Natural killer cell (primary cell): ENCODE measurements at regions not wholly inside any gene's neighbourhood (a gene's known extent, or its start where the extent isn't known, plus 50 kb on each side); places are given as distances from the start of the nearest gene placed in this dataset.

Experiments used
- ATAC-seq, 3 donors: fragments of 150-1000 bp in 2 of 3; fragments of 200-7000 bp in 1 of 3; cut with Tn5 transposase; 1 replicate in 1 of 3; 2 replicates in 2 of 3; pipeline ENCODE4 v1.10.0; 2021; ENCODE audit warnings: mild to moderate bottlenecking in 2 of 3, moderate library complexity in 2 of 3
- DNase-seq, 2 donors: peaks; one replicate each; pipeline versions ENCODE4 v3.0.0 to v3.0.0-alpha.2; 2013 to 2021; ENCODE audit warnings: mixed read lengths in 1 of 2
- H3K27ac ChIP-seq: one replicate; pipeline ENCODE4 v1.5.1; 2013; ENCODE audit warnings: mild to moderate bottlenecking, low read length
- H3K27me3 ChIP-seq: one replicate; pipeline ENCODE4 v1.6.1; 2013; ENCODE audit warnings: low read length; ENCODE audit not compliant: control insufficient read depth, insufficient read depth
- H3K36me3 ChIP-seq: one replicate; pipeline ENCODE4 v1.6.1; 2013; ENCODE audit warnings: low read length; ENCODE audit not compliant: control insufficient read depth, insufficient read depth
- H3K4me1 ChIP-seq: one replicate; pipeline ENCODE4 v1.6.1; 2013; ENCODE audit warnings: low read length; ENCODE audit not compliant: control insufficient read depth, insufficient read depth
- H3K4me3 ChIP-seq: one replicate; pipeline ENCODE4 v1.5.1; 2013; ENCODE audit warnings: low read length
- H3K9me3 ChIP-seq: one replicate; pipeline ENCODE4 v1.6.1; 2013; ENCODE audit warnings: low read length; ENCODE audit not compliant: control insufficient read depth, insufficient read depth
- H3K27ac Mint-ChIP-seq, 2 donors: one replicate each; pipeline ENCODE4 v1.8.0; 2022; ENCODE audit warnings: mild to moderate bottlenecking in 2 of 2, mixed read lengths in 2 of 2, moderate library complexity in 1 of 2
- H3K27me3 Mint-ChIP-seq, 2 donors: one replicate each; pipeline ENCODE4 v1.8.0; 2022; ENCODE audit warnings: low read depth in 2 of 2, mixed read lengths in 2 of 2
- H3K36me3 Mint-ChIP-seq: one replicate; pipeline ENCODE4 v1.8.0; 2022; ENCODE audit warnings: mixed read lengths
- H3K4me1 Mint-ChIP-seq, 2 donors: one replicate each; pipeline ENCODE4 v1.8.0; 2022; ENCODE audit warnings: mixed read lengths in 2 of 2
- H3K4me3 Mint-ChIP-seq: one replicate; pipeline ENCODE4 v1.8.0; 2022; ENCODE audit warnings: mild to moderate bottlenecking, moderate library complexity, mixed read lengths
- H3K9me3 Mint-ChIP-seq, 2 donors: one replicate each; pipeline ENCODE4 v1.8.0; 2022; ENCODE audit warnings: mixed read lengths in 2 of 2
- CTCF ChIP-seq: fragments of 200-600 bp; IDR thresholded peaks from one replicate; pipeline ENCODE4 v1.8.0; 2022; ENCODE audit warnings: antibody characterized with exemption
- WGBS: methylation state at CpG from one replicate; pipeline ENCODE4 v1.1.7; 2013; ENCODE audit warnings: missing lambda C conversion rate; ENCODE audit not compliant: insufficient coverage; 5-methylcytosine and 5-hydroxymethylcytosine counted together
- intact Hi-C: fragments of 100-400 bp; cut with micrococcal nuclease; formaldehyde crosslinking; loops from one replicate; pipeline ENCODE4 v1.14.2; 2022

GRCh38 chr6:19157486-19157885 lies 679.7 kb upstream of the ID4 start:
- DNase-seq, result no peak
- H3K9me3 Mint-ChIP-seq, result peaks cover 2 to 14% of the 10 kb centered on the region in 2 donors

GRCh38 chr6:19158586-19158985 lies 678.6 kb upstream of the ID4 start:
- Histone ChIP-seq H3K27me3 (no peaks in the 10 kb centered on the region), H3K27ac (no peak overlapping the region), H3K4me3 (no peak overlapping the region), H3K9me3 (no peaks in the 10 kb centered on the region), H3K36me3 (no peaks in the 10 kb centered on the region), H3K4me1 (no peaks in the 10 kb centered on the region)
- peaks cover 3 to 12% of the 10 kb centered on the region in 2 donors for H3K9me3 Mint-ChIP-seq
- 57% methylated on average over 1 of the region's 1 CpG for WGBS
- ATAC-seq, result no peak
- H3K4me1 Mint-ChIP-seq, result no peaks in the 10 kb centered on the region
- H3K27ac Mint-ChIP-seq, result no peak overlapping the region
- H3K27me3 Mint-ChIP-seq, result no peaks in the 10 kb centered on the region
- no peak overlapping the region for H3K4me3 Mint-ChIP-seq
- no peaks in the 10 kb centered on the region for H3K36me3 Mint-ChIP-seq
- intact Hi-C loops, result no loop called here
- no peak for TF ChIP-seq CTCF
- DNase-seq, result no peak

More at GRCh38 chr6:19157486-19157885, 679.7 kb upstream of the ID4 start:
- intact Hi-C loops, result no loop called here
- Histone ChIP-seq H3K4me3 (no peak overlapping the region), H3K9me3 (no peaks in the 10 kb centered on the region), H3K4me1 (no peaks in the 10 kb centered on the region), H3K36me3 (no peaks in the 10 kb centered on the region), H3K27ac (no peak overlapping the region), H3K27me3 (no peaks in the 10 kb centered on the region)
- H3K4me1 Mint-ChIP-seq, result no peaks in the 10 kb centered on the region
- no peaks in the 10 kb centered on the region for H3K36me3 Mint-ChIP-seq
- ATAC-seq, result no peak
- no peaks in the 10 kb centered on the region for H3K27me3 Mint-ChIP-seq
- H3K27ac Mint-ChIP-seq, result no peak overlapping the region
- H3K4me3 Mint-ChIP-seq, result no peak overlapping the region
- no peak for TF ChIP-seq CTCF

- Mint-ChIP-seq H3K9me3 (peaks cover 3 to 12% of the 10 kb centered on the region in 2 donors), H3K27ac (no peak overlapping the region), H3K4me1 (no peaks in the 10 kb centered on the region), H3K4me3 (no peak overlapping the region), H3K36me3 (no peaks in the 10 kb centered on the region), H3K27me3 (no peaks in the 10 kb centered on the region)
- Histone ChIP-seq H3K36me3 (no peaks in the 10 kb centered on the region), H3K4me1 (no peaks in the 10 kb centered on the region), H3K4me3 (no peak overlapping the region), H3K9me3 (no peaks in the 10 kb centered on the region), H3K27me3 (no peaks in the 10 kb centered on the region), H3K27ac (no peak overlapping the region)
- 95% methylated on average over 1 of the region's 1 CpG for WGBS
- no peak for TF ChIP-seq CTCF
- DNase-seq (no peak), ATAC-seq (no peak)
- intact Hi-C loops, result no loop called here
Observed at GRCh38 chr6:19159089-19159488, 678.1 kb upstream of the ID4 start.

GRCh38 chr6:19159561-19159960 lies 677.6 kb upstream of the ID4 start:
- Mint-ChIP-seq H3K9me3 (peaks cover 3 to 12% of the 10 kb centered on the region in 2 donors), H3K36me3 (no peaks in the 10 kb centered on the region), H3K4me3 (no peak overlapping the region), H3K27me3 (no peaks in the 10 kb centered on the region), H3K4me1 (no peaks in the 10 kb centered on the region), H3K27ac (no peak overlapping the region)
- TF ChIP-seq CTCF, result no peak
- intact Hi-C loops, result no loop called here
- no peak for DNase-seq
- Histone ChIP-seq H3K27ac (no peak overlapping the region), H3K36me3 (no peaks in the 10 kb centered on the region), H3K9me3 (no peaks in the 10 kb centered on the region), H3K4me1 (no peaks in the 10 kb centered on the region), H3K27me3 (no peaks in the 10 kb centered on the region), H3K4me3 (no peak overlapping the region)
- no peak for ATAC-seq
- no CpG with 5 or more reads among the region's 2 CpGs for WGBS
